GM12878 (cell line): ENCODE measurements at regions not wholly inside any gene's neighbourhood (a gene's known extent, or its start where the extent isn't known, plus 50 kb on each side); places are given as distances from the start of the nearest gene placed in this dataset.

ENCODE experiments used
- ATAC-seq: fragments of 200-7000 bp; cut with Tn5 transposase; 3 replicates; pipeline ENCODE4 v1.9.1; 2020; ENCODE audit warnings: mild to moderate bottlenecking, moderate library complexity
- BruUV-seq: library from RNA; stranded (reverse); fragments of 400-500 nt; replicated peaks from 2 replicates; lab custom pipeline; 2021; lab: Mats Ljungman, UMichigan
- CTCF ChIA-PET: fragments of 300-600 bp; sonication (Branson Sonifier 250); formaldehyde crosslinking; extraction: SDS; loops from one replicate; lab custom pipeline; 2021; ENCODE audit warnings: inconsistent platforms; lab: Yijun Ruan, JAX
- POLR2A ChIA-PET: fragments of 350-600 bp; formaldehyde crosslinking; extraction: SDS; loops from one replicate; lab custom pipeline; 2021; ENCODE audit warnings: inconsistent platforms; lab: Charles Lee
- RAD21 ChIA-PET: fragments of 300-600 bp; sonication (Branson Sonifier 250); formaldehyde crosslinking; loops from one replicate; lab custom pipeline; 2023; ENCODE audit warnings: antibody characterized with exemption; ENCODE audit not compliant: unreplicated experiment; lab: Charles Lee
- SMC1A ChIA-PET: fragments of 300-600 bp; sonication (Branson Sonifier 250); formaldehyde crosslinking; loops from one replicate; lab custom pipeline; 2023; ENCODE audit not compliant: unreplicated experiment, uncharacterized antibody; lab: Charles Lee
- DNase-seq: peaks from one replicate; pipeline ENCODE4 v3.0.0-alpha.2; 2011; ENCODE audit warnings: low read depth, low spot score
- FAIRE-seq: peaks from 3 replicates; lab custom pipeline; 2011; peaks lifted over from hg19 to GRCh38; lab: Jason Lieb, UNC
- H2AFZ ChIP-seq: 2 replicates; pipeline ENCODE4 v1.6.0; 2011; ENCODE audit warnings: low read depth, low read length, control low read depth; ENCODE audit not compliant: control insufficient read depth
- H3K27ac ChIP-seq: 2 replicates; pipeline ENCODE4 v1.5.1; 2011; ENCODE audit warnings: control low read depth; ENCODE audit not compliant: control insufficient read depth, insufficient read depth
- H3K27me3 ChIP-seq, 2 experiments: replicated peaks in 1 of 2; 2 replicates each; pipeline versions ENCODE4 v1.6.0 to v1.6.1; 2011; ENCODE audit warnings: low read length in 1 of 2; ENCODE audit not compliant: control insufficient read depth in 2 of 2, insufficient read depth in 2 of 2
- H3K36me3 ChIP-seq, 2 experiments: 2 replicates each; pipeline ENCODE4 v1.5.1; 2011; ENCODE audit warnings: low read length in 1 of 2; ENCODE audit not compliant: control insufficient read depth in 2 of 2, insufficient read depth in 2 of 2
- H3K4me1 ChIP-seq: 2 replicates; pipeline ENCODE4 v1.6.1; 2011; ENCODE audit warnings: mild to moderate bottlenecking, low read length, moderate library complexity, mixed read lengths; ENCODE audit not compliant: control insufficient read depth, insufficient read depth
- H3K4me2 ChIP-seq: 2 replicates; pipeline ENCODE4 v1.6.0; 2011; ENCODE audit warnings: control low read depth; ENCODE audit not compliant: control insufficient read depth, insufficient read depth
- H3K4me3 ChIP-seq: fragments of 200-600 bp; sonication (generic); 2 replicates; pipeline ENCODE4 v1.5.1; 2016
- H3K79me2 ChIP-seq: 2 replicates; pipeline ENCODE4 v1.6.0; 2011; ENCODE audit warnings: low read length; ENCODE audit not compliant: control insufficient read depth, insufficient read depth
- H3K9ac ChIP-seq: 2 replicates; pipeline ENCODE4 v1.8.0; 2011; ENCODE audit warnings: low read length, control low read depth, mixed read lengths; ENCODE audit not compliant: control insufficient read depth, insufficient read depth
- H3K9me3 ChIP-seq: replicated peaks from 3 replicates; pipeline ENCODE4 v1.5.1; 2011; ENCODE audit warnings: mild to moderate bottlenecking, low read length; ENCODE audit not compliant: control insufficient read depth, insufficient read depth
- H4K20me1 ChIP-seq: 2 replicates; pipeline ENCODE4 v1.6.0; 2011; ENCODE audit not compliant: control insufficient read depth, insufficient read depth
- CHD2 ChIP-seq: IDR thresholded peaks from 2 replicates; pipeline ENCODE4 v1.6.1; 2011; ENCODE audit warnings: low read depth, low read length, improper control_type of control experiment, borderline replicate concordance
- CREB1 ChIP-seq: IDR thresholded peaks from 2 replicates; pipeline ENCODE4 v1.6.1; 2012; ENCODE audit warnings: low read depth, mild to moderate bottlenecking, inconsistent platforms
- MTA2 ChIP-seq: fragments of 450-650 bp; IDR thresholded peaks from 2 replicates; pipeline ENCODE4 v1.6.1; 2016; ENCODE audit warnings: low read depth, mild to moderate bottlenecking, moderate library complexity
- NRF1 ChIP-seq: conservative IDR thresholded peaks from 2 replicates; pipeline ENCODE4 v1.6.1; 2011; ENCODE audit warnings: mild to moderate bottlenecking, low read depth, low read length, improper control_type of control experiment
- POLR2A ChIP-seq: IDR thresholded peaks from 2 replicates; pipeline ENCODE4 v1.6.1; 2011; ENCODE audit warnings: low read depth, mild to moderate bottlenecking, low read length
- POLR2AphosphoS5 ChIP-seq: IDR thresholded peaks from 2 replicates; pipeline ENCODE4 v1.6.1; 2011; ENCODE audit warnings: mild to moderate bottlenecking, low read length, inconsistent platforms
- SMARCA5 ChIP-seq: fragments of 450-650 bp; IDR thresholded peaks from 2 replicates; pipeline ENCODE4 v1.6.1; 2017; ENCODE audit warnings: mild to moderate bottlenecking
- SP1 ChIP-seq: IDR thresholded peaks from one replicate; pipeline ENCODE4 v1.6.1; 2011; ENCODE audit warnings: low read depth, low read length
- STAT1 ChIP-seq: fragments of 450-650 bp; conservative IDR thresholded peaks from 2 replicates; pipeline ENCODE4 v1.6.1; 2014; ENCODE audit warnings: antibody characterized with exemption, mild to moderate bottlenecking
- TCF7 ChIP-seq: IDR thresholded peaks from 2 replicates; pipeline ENCODE4 v1.6.1; 2014; ENCODE audit warnings: antibody characterized with exemption, borderline replicate concordance
- WRNIP1 ChIP-seq: IDR thresholded peaks from 2 replicates; pipeline ENCODE4 v1.6.1; 2011; ENCODE audit warnings: low read depth, low read length, improper control_type of control experiment, borderline replicate concordance
- YBX1 ChIP-seq: fragments of 450-650 bp; IDR thresholded peaks from 2 replicates; pipeline ENCODE4 v1.6.1; 2016; ENCODE audit warnings: antibody characterized with exemption
- ZNF24 ChIP-seq: fragments of 450-650 bp; IDR thresholded peaks from 2 replicates; pipeline ENCODE4 v1.6.1; 2017; ENCODE audit warnings: antibody characterized with exemption, mild to moderate bottlenecking
- ZSCAN29 ChIP-seq: fragments of 450-650 bp; IDR thresholded peaks from 2 replicates; pipeline ENCODE4 v1.6.1; 2017; ENCODE audit warnings: mild to moderate bottlenecking, moderate library complexity
- WGBS: methylation state at CpG from one replicate; pipeline ENCODE4 v1.1.6; 2016; ENCODE audit warnings: low lambda C conversion rate; ENCODE audit not compliant: insufficient replicate concordance, insufficient coverage; ENCODE audit errors: missing lambda C conversion rate; 5-methylcytosine and 5-hydroxymethylcytosine counted together
- in situ Hi-C: fragments of 300-500 bp; cut with MboI; formaldehyde crosslinking; loops from 9 replicates; pipeline ENCODE4 v1.14.3; 2018; ENCODE audit warnings: mixed read lengths
- intact Hi-C: fragments of 100-400 bp; cut with micrococcal nuclease; formaldehyde crosslinking; loops from one replicate; pipeline ENCODE4 v1.14.2; 2022; ENCODE audit not compliant: unreplicated experiment
- TF ChIP-seq, protein P1 (sequence below): IDR thresholded peaks from 2 replicates; pipeline ENCODE4 v1.6.1; 2011; ENCODE audit warnings: borderline replicate concordance, low read depth, mild to moderate bottlenecking, moderate library complexity, low read length; ENCODE audit not compliant: insufficient read depth, poor library complexity, severe bottlenecking

DNA sequence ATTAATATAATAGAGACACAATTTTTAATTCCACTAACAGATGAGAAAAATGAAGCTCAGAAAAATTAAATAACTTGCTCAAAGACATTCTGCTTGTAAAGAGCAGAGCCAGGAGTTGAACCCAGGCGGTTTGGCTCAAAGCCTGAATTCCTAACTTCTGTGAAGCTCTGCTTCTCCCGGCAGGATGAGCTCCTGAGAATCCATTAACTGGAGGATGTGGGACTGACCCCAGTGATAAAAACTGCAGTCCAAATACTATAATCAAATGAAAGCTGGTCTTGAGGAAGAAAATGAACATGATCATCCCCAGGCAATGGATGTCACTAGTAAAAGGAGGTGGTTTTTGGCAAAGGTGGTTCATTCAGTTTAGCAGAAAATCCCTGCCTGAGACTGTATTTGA, 898.2 kb downstream of the CCSER2 start:
- 15% methylated on average over 2 of the region's 2 CpGs for WGBS
- Histone ChIP-seq H3K4me2 (no peak overlapping the region), H3K27ac (no peak overlapping the region)
- no peak for ATAC-seq
- intact Hi-C loops, result no loop called here
- TF ChIP-seq SMARCA5 (no peak), ZNF24 (no peak), POLR2AphosphoS5 (no peak), NRF1 (no peak), POLR2A (no peak), STAT1 (no peak), CHD2 (no peak), CREB1 (no peak), TCF7 (no peak), ZSCAN29 (no peak), SP1 (no peak), MTA2 (no peak), YBX1 (no peak), WRNIP1 (no peak)
- TF ChIP-seq, protein P1, sequence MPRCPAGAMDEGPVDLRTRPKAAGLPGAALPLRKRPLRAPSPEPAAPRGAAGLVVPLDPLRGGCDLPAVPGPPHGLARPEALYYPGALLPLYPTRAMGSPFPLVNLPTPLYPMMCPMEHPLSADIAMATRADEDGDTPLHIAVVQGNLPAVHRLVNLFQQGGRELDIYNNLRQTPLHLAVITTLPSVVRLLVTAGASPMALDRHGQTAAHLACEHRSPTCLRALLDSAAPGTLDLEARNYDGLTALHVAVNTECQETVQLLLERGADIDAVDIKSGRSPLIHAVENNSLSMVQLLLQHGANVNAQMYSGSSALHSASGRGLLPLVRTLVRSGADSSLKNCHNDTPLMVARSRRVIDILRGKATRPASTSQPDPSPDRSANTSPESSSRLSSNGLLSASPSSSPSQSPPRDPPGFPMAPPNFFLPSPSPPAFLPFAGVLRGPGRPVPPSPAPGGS, result no peak
- TF ChIP-seq, all 136 proteins: peak for 0
- no peak for DNase-seq
- H2AFZ ChIP-seq, result no peak overlapping the region
- H3K9ac ChIP-seq, result no peak overlapping the region
- H4K20me1 ChIP-seq, result no peaks in the 10 kb centered on the region
- ChIA-PET RAD21 (no interaction called here), SMC1A (no interaction called here), CTCF (no interaction called here), POLR2A (no interaction called here)
- no peaks in the 10 kb centered on the region for H3K9me3 ChIP-seq
- no peak overlapping the region for H3K4me3 ChIP-seq
- no peaks in the 10 kb centered on the region for H3K79me2 ChIP-seq
- in situ Hi-C loops, result no loop called here
- BruUV-seq, result no TSS peak
- FAIRE-seq, result no peak
- H3K27me3 ChIP-seq, result no peaks in the 10 kb centered on the region
- no peaks in the 10 kb centered on the region for H3K36me3 ChIP-seq
- no peaks in the 10 kb centered on the region for H3K4me1 ChIP-seq
